22Rv1 (cell line): ENCODE measurements at regions not wholly inside any gene's neighbourhood (a gene's known extent, or its start where the extent isn't known, plus 50 kb on each side); places are given as distances from the start of the nearest gene placed in this dataset.

Experiments used
- ZFX ChIP-seq: fragments of 450-650 bp; IDR thresholded peaks from 2 replicates; pipeline ENCODE4 v1.6.1; 2017; ENCODE audit warnings: antibody characterized with exemption, borderline replicate concordance
- TF ChIP-seq, protein P1 (sequence below): fragments of 450-650 bp; IDR thresholded peaks from 2 replicates; pipeline ENCODE4 v1.5.1; 2017; ENCODE audit warnings: mild to moderate bottlenecking

DNA sequence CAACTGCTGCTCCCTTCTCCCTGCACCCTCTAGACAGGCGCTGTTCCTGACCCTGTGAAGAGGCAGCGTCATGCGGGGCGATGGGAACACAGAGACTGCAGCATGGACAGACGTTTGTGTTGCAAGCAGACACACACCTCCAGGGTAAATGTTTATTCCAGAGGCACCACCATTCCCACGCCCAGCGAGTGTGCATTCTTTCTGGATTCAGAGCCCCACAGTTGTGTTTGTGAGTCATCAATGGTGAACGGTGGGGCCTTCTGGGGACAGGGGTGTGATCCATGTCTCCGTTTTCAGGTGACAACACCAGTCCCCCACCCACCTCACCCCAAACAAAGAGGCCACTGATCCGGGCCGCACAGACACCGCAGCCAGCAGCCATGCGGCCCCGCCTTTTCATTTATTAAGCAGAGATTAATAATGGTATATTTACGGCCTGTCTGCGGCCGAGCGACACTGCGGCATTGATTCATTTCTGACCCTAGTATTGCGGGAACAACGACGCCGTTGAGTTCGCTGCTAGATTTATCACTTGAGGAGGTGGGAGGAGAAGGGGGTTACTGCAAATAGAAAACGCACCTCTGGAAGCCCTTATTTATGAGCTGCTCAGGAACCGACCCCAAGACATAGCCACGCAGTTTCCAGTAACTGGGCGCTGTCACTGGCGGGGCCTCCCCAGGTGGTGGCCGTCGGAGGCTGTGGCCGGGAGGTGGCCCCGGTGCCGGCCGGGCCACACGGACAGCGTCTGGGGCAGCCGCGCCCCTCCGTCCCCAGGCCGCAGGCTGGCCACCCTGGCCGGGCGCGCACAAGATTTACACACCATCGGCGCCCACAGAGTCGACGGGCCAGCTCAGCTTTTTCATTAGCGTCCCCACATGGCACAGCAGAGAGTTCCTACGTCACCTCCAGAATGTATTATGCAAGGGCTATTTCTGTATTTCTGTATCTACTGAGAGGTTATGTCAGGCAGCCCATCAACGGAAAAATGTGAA is 367.6 kb downstream of the THBS2 start:
- TF ChIP-seq, protein P1, sequence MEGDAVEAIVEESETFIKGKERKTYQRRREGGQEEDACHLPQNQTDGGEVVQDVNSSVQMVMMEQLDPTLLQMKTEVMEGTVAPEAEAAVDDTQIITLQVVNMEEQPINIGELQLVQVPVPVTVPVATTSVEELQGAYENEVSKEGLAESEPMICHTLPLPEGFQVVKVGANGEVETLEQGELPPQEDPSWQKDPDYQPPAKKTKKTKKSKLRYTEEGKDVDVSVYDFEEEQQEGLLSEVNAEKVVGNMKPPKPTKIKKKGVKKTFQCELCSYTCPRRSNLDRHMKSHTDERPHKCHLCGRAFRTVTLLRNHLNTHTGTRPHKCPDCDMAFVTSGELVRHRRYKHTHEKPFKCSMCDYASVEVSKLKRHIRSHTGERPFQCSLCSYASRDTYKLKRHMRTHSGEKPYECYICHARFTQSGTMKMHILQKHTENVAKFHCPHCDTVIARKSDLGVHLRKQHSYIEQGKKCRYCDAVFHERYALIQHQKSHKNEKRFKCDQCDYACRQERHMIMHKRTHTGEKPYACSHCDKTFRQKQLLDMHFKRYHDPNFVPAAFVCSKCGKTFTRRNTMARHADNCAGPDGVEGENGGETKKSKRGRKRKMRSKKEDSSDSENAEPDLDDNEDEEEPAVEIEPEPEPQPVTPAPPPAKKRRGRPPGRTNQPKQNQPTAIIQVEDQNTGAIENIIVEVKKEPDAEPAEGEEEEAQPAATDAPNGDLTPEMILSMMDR = no peak
- TF ChIP-seq ZFX = no peak
